K562 (cell line): ENCODE measurements at regions not wholly inside any gene's neighbourhood (a gene's known extent, or its start where the extent isn't known, plus 50 kb on each side); places are given as distances from the start of the nearest gene placed in this dataset.

Source experiments
- ATAC-seq: fragments of 200-7000 bp; cut with Tn5 transposase; 3 replicates; pipeline ENCODE4 v1.9.1; 2020; ENCODE audit warnings: moderate library complexity
- BruUV-seq: library from RNA; stranded (reverse); fragments of 400-500 nt; replicated peaks from 2 replicates; lab custom pipeline; 2021; lab: Mats Ljungman, UMichigan
- CTCF ChIA-PET: fragments of 300-600 bp; formaldehyde crosslinking; extraction: SDS; loops from one replicate; lab custom pipeline; 2021; ENCODE audit warnings: low intra/inter-chr PET ratio; lab: Yijun Ruan, JAX
- POLR2A ChIA-PET: fragments of 300-600, 350-650 bp; sonication (Branson Sonifier 250); formaldehyde crosslinking; extraction: SDS; loops from one replicate; lab custom pipeline; 2021; ENCODE audit warnings: antibody characterized with exemption, inconsistent platforms; lab: Yijun Ruan, JAX
- DNase-seq, 4 experiments: peaks; one replicate each; pipeline versions ENCODE4 v3.0.0 to v3.0.0-alpha.2; 2011 to 2018; ENCODE audit warnings: low spot score in 3 of 4, mixed read lengths in 3 of 4; ENCODE audit errors: extremely low read depth in 1 of 4
- FAIRE-seq: peaks from 2 replicates; lab custom pipeline; 2011; peaks lifted over from hg19 to GRCh38; lab: Jason Lieb, UNC
- H2AFZ ChIP-seq: 2 replicates; pipeline ENCODE4 v1.6.0; 2011; ENCODE audit warnings: low read depth, low read length, control low read depth, inconsistent platforms
- H3K27ac ChIP-seq: fragments of 200-600 bp; 3 replicates; pipeline ENCODE4 v1.8.0; 2011; ENCODE audit warnings: low read depth, mild to moderate bottlenecking, control low read depth, inconsistent platforms, low read length, moderate library complexity, mixed read lengths; ENCODE audit errors: extremely low read depth
- H3K27me3 ChIP-seq, 2 experiments: fragments of 300-600 bp in 1 of 2; 2 replicates in 1 of 2; 3 replicates in 1 of 2; pipeline versions ENCODE4 v1.6.0 to v1.8.0; 2011; ENCODE audit warnings: inconsistent platforms in 2 of 2, low read length in 2 of 2, mild to moderate bottlenecking in 1 of 2, mixed read lengths in 1 of 2, moderate library complexity in 1 of 2; ENCODE audit not compliant: control insufficient read depth in 2 of 2, insufficient read depth in 2 of 2
- H3K36me3 ChIP-seq: fragments of 300-600 bp; 3 replicates; pipeline ENCODE4 v1.8.0; 2011; ENCODE audit warnings: mild to moderate bottlenecking, low read length, inconsistent platforms; ENCODE audit not compliant: control insufficient read depth, insufficient read depth
- H3K4me1 ChIP-seq, 2 experiments: fragments of 200-600 bp in 1 of 2; replicated peaks in 1 of 2; 2 replicates in 1 of 2; 3 replicates in 1 of 2; pipeline versions ENCODE4 v1.5.1 to v1.8.0; 2011; ENCODE audit warnings: inconsistent platforms in 2 of 2, low read length in 2 of 2, mild to moderate bottlenecking in 1 of 2, mixed read lengths in 1 of 2, moderate library complexity in 1 of 2; ENCODE audit not compliant: control insufficient read depth in 2 of 2, insufficient read depth in 2 of 2
- H3K4me2 ChIP-seq: 2 replicates; pipeline ENCODE4 v1.6.1; 2011; ENCODE audit warnings: low read length, control low read depth, inconsistent platforms, mixed read lengths; ENCODE audit not compliant: insufficient read depth
- H3K4me3 ChIP-seq: fragments of 200-600 bp; sonication (generic), shearing (Covaris generic); 2 replicates; pipeline ENCODE4 v1.5.1; 2016; ENCODE audit warnings: control low read depth, inconsistent platforms
- H3K79me2 ChIP-seq: fragments of 200-600 bp; 3 replicates; pipeline ENCODE4 v1.8.0; 2011; ENCODE audit warnings: low read length, inconsistent platforms; ENCODE audit not compliant: control insufficient read depth, insufficient read depth
- H3K9ac ChIP-seq, 2 experiments: 2 replicates each; pipeline versions ENCODE4 v1.6.0 to v1.6.1; 2011; ENCODE audit warnings: low read depth in 2 of 2, low read length in 2 of 2, control low read depth in 1 of 2, inconsistent platforms in 1 of 2, mild to moderate bottlenecking in 1 of 2, mixed read lengths in 1 of 2; ENCODE audit not compliant: insufficient read depth in 1 of 2
- H3K9me1 ChIP-seq: one replicate; pipeline ENCODE4 v1.6.0; 2011; ENCODE audit warnings: inconsistent platforms, mild to moderate bottlenecking, low read length, moderate library complexity; ENCODE audit not compliant: control insufficient read depth, insufficient read depth
- H3K9me3 ChIP-seq: replicated peaks from 2 replicates; pipeline ENCODE4 v1.5.1; 2011; ENCODE audit warnings: low read depth, low read length, inconsistent platforms; ENCODE audit not compliant: control insufficient read depth, insufficient read depth
- H4K20me1 ChIP-seq: replicated peaks from 2 replicates; pipeline ENCODE4 v1.6.1; 2011; ENCODE audit warnings: low read length, inconsistent platforms, mixed read lengths; ENCODE audit not compliant: control insufficient read depth, insufficient read depth
- CTCF ChIP-seq, 3 experiments: IDR thresholded peaks in 2 of 3; conservative IDR thresholded peaks in 1 of 3; 2 replicates each; pipeline ENCODE4 v1.5.1; 2011 to 2012; ENCODE audit warnings: low read length in 3 of 3, mild to moderate bottlenecking in 3 of 3, control low read depth in 2 of 3, improper control_type of control experiment in 1 of 3, inconsistent platforms in 1 of 3, low read depth in 1 of 3, mixed read lengths in 1 of 3, moderate library complexity in 1 of 3; ENCODE audit not compliant: insufficient read depth in 2 of 3
- HDAC6 ChIP-seq: IDR thresholded peaks from 2 replicates; pipeline ENCODE4 v1.6.1; 2012; ENCODE audit warnings: low read depth, mild to moderate bottlenecking, control low read depth, inconsistent platforms, low read length, moderate library complexity
- MXD1 ChIP-seq: fragments of 250-450 bp; sonication (Bioruptor Pico); IDR thresholded peaks from 2 replicates; pipeline ENCODE4 v1.8.0; 2021; ENCODE audit warnings: borderline replicate concordance, mild to moderate bottlenecking, moderate library complexity; ENCODE audit not compliant: poor library complexity, severe bottlenecking
- MXI1 ChIP-seq: IDR thresholded peaks from 2 replicates; pipeline ENCODE4 v1.6.1; 2011; ENCODE audit warnings: low read depth, mild to moderate bottlenecking, improper control_type of control experiment, low read length
- NR1H2 ChIP-seq: sonication (generic); formaldehyde crosslinking; IDR thresholded peaks from 2 replicates; pipeline ENCODE4 v1.4.0; 2020; ENCODE audit warnings: mild to moderate bottlenecking, missing genetic modification reagents
- POLR2A ChIP-seq: fragments of 450-650 bp; conservative IDR thresholded peaks from 2 replicates; pipeline ENCODE4 v1.6.1; 2016
- RAD21 ChIP-seq, 2 experiments: fragments of 250-450 bp in 1 of 2; fragments of 450-650 bp in 1 of 2; sonication (Bioruptor Pico) in 1 of 2; formaldehyde crosslinking in 1 of 2; IDR thresholded peaks in 1 of 2; conservative IDR thresholded peaks in 1 of 2; 2 replicates each; pipeline versions ENCODE4 v1.4.0 to v1.8.0; 2020 to 2022; ENCODE audit warnings: mild to moderate bottlenecking in 2 of 2, moderate library complexity in 1 of 2
- SUPT5H ChIP-seq: fragments of 450-650 bp; IDR thresholded peaks from 2 replicates; pipeline ENCODE4 v1.6.1; 2016
- THRA ChIP-seq: fragments of 450-650 bp; IDR thresholded peaks from 2 replicates; pipeline ENCODE4 v1.6.1; 2017; ENCODE audit warnings: mild to moderate bottlenecking, moderate library complexity
- TRIM24 ChIP-seq, 2 experiments: fragments of 450-650 bp; IDR thresholded peaks; 2 replicates each; pipeline ENCODE4 v1.6.1; 2016
- ZBTB5 ChIP-seq: fragments of 450-650 bp; IDR thresholded peaks from 2 replicates; pipeline ENCODE4 v1.6.1; 2017; ENCODE audit warnings: antibody characterized with exemption
- WGBS: fragments of 100-300 bp; shearing (Covaris generic); methylation state at CpG from one replicate; pipeline ENCODE4 v1.1.6; 2016; ENCODE audit warnings: low coverage, mixed read lengths; ENCODE audit not compliant: insufficient coverage; ENCODE audit errors: missing lambda C conversion rate; 5-methylcytosine and 5-hydroxymethylcytosine counted together
- in situ Hi-C: fragments of 300-500 bp; cut with MboI; formaldehyde crosslinking; loops from 4 replicates; pipeline ENCODE4 v1.15.0; 2018; ENCODE audit warnings: inconsistent platforms, mixed read lengths
- intact Hi-C: fragments of 100-400 bp; cut with micrococcal nuclease; formaldehyde crosslinking; loops from 2 replicates; pipeline ENCODE4 v1.14.2; 2022
- TF ChIP-seq, protein P1 (sequence below): fragments of 250-450 bp; sonication (Bioruptor Pico); IDR thresholded peaks from 2 replicates; pipeline ENCODE4 v1.8.0; 2021; ENCODE audit warnings: moderate library complexity, mild to moderate bottlenecking, inconsistent platforms

DNA sequence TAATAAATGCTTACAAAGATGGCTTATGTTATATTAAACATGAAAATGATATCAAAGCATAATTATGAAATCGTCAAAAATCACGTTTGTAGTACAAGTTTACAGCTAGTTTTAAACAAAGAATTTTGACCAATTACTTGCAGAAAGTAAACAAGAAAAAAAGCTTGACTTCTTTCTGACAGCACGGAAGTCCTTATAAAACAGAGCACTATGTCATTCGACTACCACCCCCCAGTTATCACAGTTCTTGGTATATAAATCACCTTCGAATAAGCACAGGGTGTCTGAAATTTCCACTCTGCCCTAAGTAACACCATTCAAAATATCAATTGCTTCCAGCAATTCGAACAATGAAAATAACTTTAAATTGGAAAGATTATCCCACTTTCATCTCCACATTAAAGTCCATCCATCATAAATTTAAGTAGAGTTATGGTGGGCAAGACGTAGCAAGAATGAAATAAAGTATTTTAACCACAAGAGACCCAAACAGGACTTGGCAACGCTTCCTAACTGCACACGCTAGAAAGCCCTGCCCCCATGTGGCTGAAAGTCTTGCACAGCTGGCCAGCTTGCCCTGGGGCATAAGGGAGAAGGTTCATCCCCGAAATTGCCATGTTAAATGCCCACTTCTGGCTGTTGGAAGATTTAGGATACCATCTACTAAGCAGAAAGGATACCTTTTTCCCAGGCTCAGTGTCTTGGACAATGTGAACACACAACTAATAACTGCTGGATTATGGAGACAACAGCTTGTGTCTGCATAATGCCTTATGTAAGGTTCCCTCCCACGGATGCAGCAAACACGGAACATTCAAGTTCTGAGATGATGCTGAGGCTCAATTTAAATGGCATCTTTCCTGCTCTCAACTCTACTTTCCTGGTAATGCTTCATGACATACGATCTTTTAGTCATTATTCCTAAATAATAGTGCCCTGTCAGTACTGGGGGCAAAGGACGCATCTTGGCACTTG lies 116.4 kb upstream of the TJP1 start:
- ATAC-seq: peak; percentile 56; the same call in 2 of the 3 replicates
- H3K9ac ChIP-seq: no peak overlapping the region
- H4K20me1 ChIP-seq: no peaks in the 10 kb centered on the region
- CTCF ChIA-PET: no interaction called here
- POLR2A ChIA-PET: interaction anchor here (0.7 to 0.8 kb wide), 2 partner anchors 249 to 272 kb away, joined by 3 read pairs; no protein-coding TSS in a partner anchor
- no peak for FAIRE-seq
- intact Hi-C loops: no loop called here
- no peak overlapping the region for H3K27ac ChIP-seq
- H2AFZ ChIP-seq: no peak overlapping the region
- no peaks in the 10 kb centered on the region for H3K9me3 ChIP-seq
- no peaks in the 10 kb centered on the region for H3K36me3 ChIP-seq
- peak in 1 of 4 experiments; percentile 10 for DNase-seq
- no peak overlapping the region for H3K4me3 ChIP-seq
- 0% methylated on average over 14 of the region's 14 CpGs for WGBS
- peaks cover 5 to 24% of the 10 kb centered on the region in 2 experiments; a peak in 3 of 5 replicates for H3K27me3 ChIP-seq
- H3K4me2 ChIP-seq: no peak overlapping the region
- no peaks in the 10 kb centered on the region for H3K79me2 ChIP-seq
- in situ Hi-C loops: no loop called here
- H3K4me1 ChIP-seq: no peaks in the 10 kb centered on the region
- BruUV-seq: no TSS peak
- H3K9me1 ChIP-seq: no peaks in the 10 kb centered on the region
- TF ChIP-seq, protein P1, sequence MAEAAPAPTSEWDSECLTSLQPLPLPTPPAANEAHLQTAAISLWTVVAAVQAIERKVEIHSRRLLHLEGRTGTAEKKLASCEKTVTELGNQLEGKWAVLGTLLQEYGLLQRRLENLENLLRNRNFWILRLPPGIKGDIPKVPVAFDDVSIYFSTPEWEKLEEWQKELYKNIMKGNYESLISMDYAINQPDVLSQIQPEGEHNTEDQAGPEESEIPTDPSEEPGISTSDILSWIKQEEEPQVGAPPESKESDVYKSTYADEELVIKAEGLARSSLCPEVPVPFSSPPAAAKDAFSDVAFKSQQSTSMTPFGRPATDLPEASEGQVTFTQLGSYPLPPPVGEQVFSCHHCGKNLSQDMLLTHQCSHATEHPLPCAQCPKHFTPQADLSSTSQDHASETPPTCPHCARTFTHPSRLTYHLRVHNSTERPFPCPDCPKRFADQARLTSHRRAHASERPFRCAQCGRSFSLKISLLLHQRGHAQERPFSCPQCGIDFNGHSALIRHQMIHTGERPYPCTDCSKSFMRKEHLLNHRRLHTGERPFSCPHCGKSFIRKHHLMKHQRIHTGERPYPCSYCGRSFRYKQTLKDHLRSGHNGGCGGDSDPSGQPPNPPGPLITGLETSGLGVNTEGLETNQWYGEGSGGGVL (CRISPR knock-in tag): no peak
- TF ChIP-seq CTCF (IDR thresholded peaks at IDR 0.05 in 2 of 3, conservative IDR thresholded peaks at IDR 0.05 in 1 of 3; ENCODE audit: insufficient read depth in 2 of 3, low read depth in 1 of 3, low read length in 3 of 3): peak; percentile 29 to 44 (median 37); a peak in 3 of 6 replicates
- TF ChIP-seq SUPT5H: no peak
- TF ChIP-seq POLR2A: no peak
- no peak for TF ChIP-seq MXI1
- peak in 1 of 2 experiments; percentile 53; a peak in 2 of 4 replicates for TF ChIP-seq RAD21 (CRISPR knock-in tag; conservative IDR thresholded peaks at IDR 0.05 in 1 of 2, IDR thresholded peaks at IDR 0.05 in 1 of 2)
- TF ChIP-seq ZBTB5: no peak
- no peak for TF ChIP-seq MXD1
- TF ChIP-seq NR1H2 (CRISPR knock-in tag): no peak
- TF ChIP-seq THRA: no peak
- no peak for TF ChIP-seq HDAC6
- no peak for TF ChIP-seq TRIM24 (IDR thresholded peaks at IDR 0.05)
- TF ChIP-seq, all 486 proteins: peak for 2
